Mucosa of rectum (tissue), 2 donors: ENCODE measurements at regions not wholly inside any gene's neighbourhood (a gene's known extent, or its start where the extent isn't known, plus 50 kb on each side); places are given as distances from the start of the nearest gene placed in this dataset.

Experiments used
- H3K27ac ChIP-seq, 2 donors: one replicate each; pipeline ENCODE4 v1.7.0; 2013; ENCODE audit warnings: inconsistent platforms in 2 of 2, low read depth in 2 of 2, low read length in 2 of 2
- H3K27me3 ChIP-seq, 2 donors: one replicate each; pipeline ENCODE4 v1.7.0; 2013; ENCODE audit warnings: low read length in 2 of 2; ENCODE audit not compliant: control insufficient read depth in 2 of 2, insufficient read depth in 2 of 2
- H3K36me3 ChIP-seq, 2 donors: one replicate each; pipeline ENCODE4 v1.7.0; 2013; ENCODE audit warnings: low read length in 2 of 2; ENCODE audit not compliant: control insufficient read depth in 2 of 2, insufficient read depth in 2 of 2
- H3K4me1 ChIP-seq, 2 donors: one replicate each; pipeline ENCODE4 v1.7.0; 2013; ENCODE audit warnings: low read length in 2 of 2, mild to moderate bottlenecking in 1 of 2; ENCODE audit not compliant: control insufficient read depth in 2 of 2, insufficient read depth in 2 of 2
- H3K4me3 ChIP-seq, 2 donors: one replicate each; pipeline ENCODE4 v1.7.0; 2013; ENCODE audit warnings: low read length in 2 of 2
- H3K9ac ChIP-seq, 2 donors: one replicate each; pipeline ENCODE4 v1.7.0; 2013; ENCODE audit warnings: low read length in 2 of 2, low read depth in 1 of 2, mild to moderate bottlenecking in 1 of 2
- H3K9me3 ChIP-seq, 2 donors: one replicate each; pipeline ENCODE4 v1.7.0; 2013; ENCODE audit warnings: low read length in 2 of 2; ENCODE audit not compliant: control insufficient read depth in 2 of 2
- donor health status: healthy.
- donor health status: Normal muscosa, but diverticular disease.

- Histone ChIP-seq H3K9ac (no peak overlapping the region), H3K4me1 (no peaks in the 10 kb centered on the region), H3K9me3 (no peaks in the 10 kb centered on the region), H3K27me3 (peaks cover 6 to 10% of the 10 kb centered on the region in 2 donors), H3K4me3 (no peak overlapping the region), H3K27ac (no peak overlapping the region), H3K36me3 (no peaks in the 10 kb centered on the region)
Observed at GRCh38 chr9:38138276-38138675, 69.2 kb upstream of the SHB start.

GRCh38 chr9:38137342-38137741, 68.3 kb upstream of the SHB start:
- Histone ChIP-seq H3K36me3 (no peaks in the 10 kb centered on the region), H3K4me1 (no peaks in the 10 kb centered on the region), H3K4me3 (no peak overlapping the region), H3K9ac (no peak overlapping the region), H3K9me3 (no peaks in the 10 kb centered on the region), H3K27ac (no peak overlapping the region), H3K27me3 (peaks cover 6 to 10% of the 10 kb centered on the region in 2 donors)

DNA sequence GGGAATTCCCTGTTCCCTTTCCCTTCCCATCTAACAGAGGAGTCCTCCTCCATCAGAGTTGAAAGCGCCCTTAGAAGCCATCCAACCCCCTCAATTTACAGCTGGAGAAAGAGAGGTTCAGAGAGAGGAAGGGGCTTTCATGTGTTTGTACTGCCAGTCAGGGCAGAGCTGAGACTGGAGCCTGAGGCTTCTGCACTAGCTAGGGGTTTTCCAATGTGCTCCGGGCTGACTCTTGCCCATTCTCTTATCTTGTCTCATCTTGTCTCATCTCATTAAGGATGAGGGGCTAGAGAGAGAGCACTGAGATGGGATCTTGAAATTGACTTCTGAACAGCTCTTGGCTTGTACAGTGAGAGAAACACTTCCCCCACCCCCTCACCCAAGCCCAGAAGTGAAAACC, 67.4 kb upstream of the SHB start:
- no peak overlapping the region for H3K4me3 ChIP-seq
- H3K27ac ChIP-seq, result no peak overlapping the region
- H3K27me3 ChIP-seq, result peaks cover 6 to 10% of the 10 kb centered on the region in 2 donors
- no peaks in the 10 kb centered on the region for H3K36me3 ChIP-seq
- no peaks in the 10 kb centered on the region for H3K4me1 ChIP-seq
- no peak overlapping the region for H3K9ac ChIP-seq
- H3K9me3 ChIP-seq, result no peaks in the 10 kb centered on the region

DNA sequence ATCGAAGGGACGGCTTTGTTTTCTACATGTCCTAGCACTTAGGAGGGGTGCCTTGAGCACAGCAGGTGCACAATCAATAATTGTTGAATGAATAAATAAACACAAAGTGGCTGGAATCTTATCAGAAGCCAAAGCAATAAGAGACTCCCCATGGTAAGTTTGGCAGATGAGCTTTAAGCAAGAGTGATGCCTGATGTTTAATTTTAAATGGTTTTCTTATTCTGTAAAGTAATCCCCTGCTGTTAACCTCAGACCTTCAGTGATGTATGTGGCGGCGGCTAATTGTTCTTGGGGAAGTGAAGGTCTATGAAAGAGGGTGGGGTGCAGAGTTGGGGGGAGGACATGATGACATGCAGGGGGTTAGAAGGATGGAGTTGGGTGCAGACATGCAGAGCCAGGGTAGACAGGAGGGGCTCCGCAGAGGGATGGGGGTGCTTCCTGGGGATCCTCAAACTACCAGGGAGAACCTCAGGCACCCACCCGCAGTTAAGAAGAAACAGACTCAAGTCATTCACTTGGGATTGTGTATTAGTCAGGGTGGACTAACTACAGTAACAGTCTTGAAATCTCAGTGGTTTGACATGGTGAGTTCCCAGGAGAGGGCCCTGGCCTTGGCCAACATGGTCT, 65.7 kb upstream of the SHB start:
- Histone ChIP-seq H3K36me3 (no peaks in the 10 kb centered on the region), H3K27ac (no peak overlapping the region)

DNA sequence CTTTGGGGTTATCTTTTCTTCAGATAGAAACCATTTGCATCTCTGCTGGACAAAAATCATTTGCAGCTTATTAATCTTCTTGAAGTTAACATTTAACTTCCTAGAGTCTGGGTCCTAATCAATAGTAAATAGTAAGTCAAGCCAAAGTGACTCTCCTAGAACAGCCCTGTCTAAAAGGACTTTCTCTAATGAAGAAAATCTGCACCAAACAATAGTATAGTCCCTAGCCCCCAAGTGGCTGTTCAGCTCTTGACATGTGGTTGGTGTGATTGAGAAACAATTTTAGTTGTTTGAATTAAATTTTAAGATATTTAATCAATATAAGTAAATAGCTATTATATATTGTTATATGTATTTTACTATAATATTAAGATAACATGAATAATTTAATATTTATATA, 64.6 kb upstream of the SHB start:
- Histone ChIP-seq H3K9ac (no peak overlapping the region), H3K9me3 (no peaks in the 10 kb centered on the region), H3K36me3 (no peaks in the 10 kb centered on the region), H3K27ac (no peak overlapping the region), H3K4me1 (no peaks in the 10 kb centered on the region), H3K4me3 (no peak overlapping the region), H3K27me3 (peaks cover 0 to 4% of the 10 kb centered on the region in 2 donors)

More for the DNA sequence above, 65.7 kb upstream of the SHB start:
- Histone ChIP-seq H3K4me1 (no peaks in the 10 kb centered on the region), H3K4me3 (no peak overlapping the region), H3K27me3 (peaks cover 2 to 4% of the 10 kb centered on the region in 2 donors), H3K9me3 (no peaks in the 10 kb centered on the region), H3K9ac (no peak overlapping the region)

DNA sequence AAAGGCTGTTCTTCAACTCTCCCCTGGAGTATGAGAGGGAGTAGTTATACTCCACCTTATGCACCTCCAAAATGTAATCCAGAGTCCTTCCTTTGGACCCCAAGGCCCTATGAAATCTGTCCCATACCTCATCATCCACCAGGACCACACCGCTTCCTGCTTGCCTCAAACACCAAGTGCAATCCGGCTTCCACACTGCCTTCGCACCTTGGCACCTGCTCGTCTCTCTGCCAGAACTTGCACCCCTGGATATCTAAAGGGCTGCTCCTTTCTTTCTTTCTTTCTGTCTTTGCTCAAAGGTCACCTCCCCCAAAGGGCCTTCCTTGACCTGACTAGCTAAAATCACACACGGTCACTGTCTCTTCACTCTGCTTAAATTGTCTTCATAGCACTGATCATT, 63.9 kb upstream of the SHB start:
- Histone ChIP-seq H3K27me3 (peaks cover 0 to 3% of the 10 kb centered on the region in 2 donors), H3K4me1 (no peaks in the 10 kb centered on the region), H3K9me3 (no peaks in the 10 kb centered on the region), H3K4me3 (no peak overlapping the region), H3K36me3 (no peaks in the 10 kb centered on the region), H3K27ac (no peak overlapping the region), H3K9ac (no peak overlapping the region)

DNA sequence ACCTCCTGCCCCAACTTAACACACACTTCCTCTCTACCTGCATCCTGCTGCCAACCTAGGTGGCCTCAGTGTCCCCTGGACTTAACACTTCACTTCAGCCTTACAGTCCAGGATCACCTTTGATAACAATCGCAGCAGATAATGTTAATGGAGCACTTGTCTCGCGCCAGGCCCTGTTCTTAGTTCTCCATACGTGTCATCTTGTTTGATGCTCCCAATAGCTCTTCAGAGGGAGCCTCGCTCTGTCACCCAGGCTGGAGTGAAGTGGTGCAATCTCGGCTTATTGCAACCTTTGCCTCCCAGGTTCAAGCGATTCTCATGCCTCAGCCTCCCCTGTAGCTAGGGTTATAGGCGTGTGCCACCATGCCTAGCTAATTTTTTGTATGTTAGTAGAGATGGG, 62.7 kb upstream of the SHB start:
- H3K36me3 ChIP-seq, result no peaks in the 10 kb centered on the region
- no peak overlapping the region for H3K9ac ChIP-seq
- H3K9me3 ChIP-seq, result no peaks in the 10 kb centered on the region
- H3K4me1 ChIP-seq, result no peaks in the 10 kb centered on the region
- H3K27me3 ChIP-seq, result no peaks in the 10 kb centered on the region
- H3K4me3 ChIP-seq, result no peak overlapping the region
- no peak overlapping the region for H3K27ac ChIP-seq

DNA sequence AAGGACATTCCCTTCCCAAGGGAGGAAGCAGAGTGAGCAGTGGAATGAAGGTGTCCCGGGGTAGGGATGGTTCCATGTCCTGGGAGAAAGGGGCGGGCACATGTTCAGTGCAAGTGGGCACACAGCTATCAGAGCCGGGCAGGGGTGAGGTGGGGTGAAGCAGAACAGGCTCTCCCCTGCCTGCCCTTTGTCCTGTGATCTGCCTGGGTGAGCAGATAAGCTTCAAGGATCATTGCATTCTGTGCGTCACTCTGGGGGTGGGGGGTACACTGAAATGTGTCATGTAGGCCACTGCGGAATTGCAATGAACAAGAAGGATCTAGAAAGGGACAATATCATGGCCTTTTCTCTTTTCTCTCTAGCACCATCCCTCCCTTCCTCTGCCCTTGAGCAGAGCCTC, 61.7 kb upstream of the SHB start:
- Histone ChIP-seq H3K9ac (no peak overlapping the region), H3K27me3 (no peaks in the 10 kb centered on the region), H3K9me3 (no peaks in the 10 kb centered on the region), H3K4me3 (no peak overlapping the region), H3K36me3 (no peaks in the 10 kb centered on the region), H3K4me1 (no peaks in the 10 kb centered on the region), H3K27ac (no peak overlapping the region)

- Histone ChIP-seq H3K4me1 (no peaks in the 10 kb centered on the region), H3K9ac (no peak overlapping the region), H3K27ac (no peak overlapping the region), H3K27me3 (no peaks in the 10 kb centered on the region), H3K9me3 (no peaks in the 10 kb centered on the region), H3K36me3 (no peaks in the 10 kb centered on the region), H3K4me3 (no peak overlapping the region)
Observed at GRCh38 chr9:38129366-38129765, 60.3 kb upstream of the SHB start.

DNA sequence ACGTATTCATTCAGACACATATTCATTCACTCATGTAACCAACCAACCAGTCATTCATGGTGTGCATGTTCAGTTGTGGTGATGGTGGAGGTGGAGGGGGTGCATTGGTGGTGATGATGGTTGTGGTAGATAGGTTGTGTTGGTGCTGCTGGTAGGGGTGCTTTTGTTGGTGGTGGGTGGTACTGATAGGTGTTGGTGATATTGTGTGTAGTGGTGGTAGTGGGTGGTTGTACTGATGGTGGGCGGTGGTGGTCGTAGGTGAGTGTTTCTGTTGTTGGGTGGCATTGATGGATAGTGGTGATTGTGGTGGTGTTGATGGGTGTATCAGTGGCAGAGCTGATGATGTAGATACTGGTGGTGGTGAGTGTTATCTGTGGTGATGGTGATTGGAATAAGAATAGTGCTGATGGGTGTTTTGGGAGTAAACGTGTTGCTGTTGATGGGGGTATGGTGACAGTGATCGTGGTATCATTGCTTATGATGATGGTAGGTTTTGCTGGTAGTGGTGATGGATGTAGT, 59.8 kb upstream of the SHB start:
- no peak overlapping the region for H3K27ac ChIP-seq
- H3K4me3 ChIP-seq, result no peak overlapping the region
- no peaks in the 10 kb centered on the region for H3K27me3 ChIP-seq
- H3K36me3 ChIP-seq, result no peaks in the 10 kb centered on the region
- no peak overlapping the region for H3K9ac ChIP-seq
- H3K9me3 ChIP-seq, result no peaks in the 10 kb centered on the region
- H3K4me1 ChIP-seq, result no peaks in the 10 kb centered on the region
